Stimulated activated CD8-positive, alpha-beta memory T cell treated with anti-CD3 and anti-CD28 coated beads, Interleukin-12 subunit alpha, Interleukin-12 subunit beta, amount 100 ng/mL, for 4 hours (primary cell): ENCODE measurements at regions not wholly inside any gene's neighbourhood (a gene's known extent, or its start where the extent isn't known, plus 50 kb on each side); places are given as distances from the start of the nearest gene placed in this dataset.

Experiments used
- DNase-seq: peaks from one replicate; pipeline ENCODE4 v3.0.0-alpha.2; 2020; ENCODE audit warnings: low read depth

GRCh38 chr3:59339818-59340217 lies 290.0 kb upstream of the CFAP20DC start:
- no peak for DNase-seq

- no peak for DNase-seq
These were observed 289.1 kb upstream of the CFAP20DC start for GRCh38 chr3:59338934-59339333.

GRCh38 chr3:59335338-59335737 lies 285.5 kb upstream of the CFAP20DC start:
- no peak for DNase-seq

GRCh38 chr3:59334585-59334984 lies 284.8 kb upstream of the CFAP20DC start:
- no peak for DNase-seq

- no peak for DNase-seq
These were observed 277.6 kb upstream of the CFAP20DC start for GRCh38 chr3:59327376-59327808.

- no peak for DNase-seq
These were observed 276.6 kb upstream of the CFAP20DC start for GRCh38 chr3:59326246-59327024.

GRCh38 chr3:59321881-59322540 lies 272.2 kb upstream of the CFAP20DC start:
- no peak for DNase-seq

GRCh38 chr3:59320080-59320479 lies 270.3 kb upstream of the CFAP20DC start:
- no peak for DNase-seq

DNA sequence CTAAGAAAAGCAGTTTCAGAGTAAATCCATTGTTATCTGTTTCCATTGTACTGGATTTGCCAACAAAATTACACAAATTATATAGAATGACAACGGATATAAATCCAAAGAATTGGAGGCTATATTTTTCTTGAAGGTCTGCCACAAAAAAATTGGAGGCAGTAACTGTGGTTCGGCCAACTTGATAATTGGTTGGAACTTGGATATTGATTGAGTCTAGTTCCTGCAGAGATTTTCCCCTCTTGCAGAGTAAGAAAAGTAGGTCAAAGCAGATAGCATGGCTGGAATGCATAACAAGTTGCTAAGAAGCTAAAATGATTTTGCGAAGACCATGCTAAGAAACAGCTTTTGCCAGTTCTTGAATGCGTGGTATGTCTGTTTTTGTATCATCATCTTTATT lies 269.6 kb upstream of the CFAP20DC start:
- DNase-seq, result no peak

- DNase-seq, result no peak
These were observed 269.1 kb upstream of the CFAP20DC start for GRCh38 chr3:59318881-59319280.

DNA sequence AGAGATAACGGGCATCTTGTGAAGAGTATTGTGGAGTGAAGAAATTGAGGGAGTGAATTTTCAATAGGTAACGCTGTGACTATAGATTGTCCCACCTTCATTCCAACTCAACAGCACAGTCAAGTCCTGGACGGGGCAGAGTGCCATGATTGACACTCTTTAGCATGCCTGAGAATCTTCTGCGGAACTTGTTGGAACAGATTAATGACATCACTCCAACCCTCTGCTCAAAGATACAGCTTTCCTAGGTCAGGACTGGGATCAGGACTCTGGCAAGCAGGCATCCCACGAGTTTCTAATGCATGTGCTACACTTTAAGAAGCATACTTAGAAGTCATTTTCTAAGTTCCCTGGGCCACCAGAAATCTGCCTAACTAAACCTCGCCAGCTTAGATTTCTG lies 267.6 kb upstream of the CFAP20DC start:
- DNase-seq, result no peak

DNA sequence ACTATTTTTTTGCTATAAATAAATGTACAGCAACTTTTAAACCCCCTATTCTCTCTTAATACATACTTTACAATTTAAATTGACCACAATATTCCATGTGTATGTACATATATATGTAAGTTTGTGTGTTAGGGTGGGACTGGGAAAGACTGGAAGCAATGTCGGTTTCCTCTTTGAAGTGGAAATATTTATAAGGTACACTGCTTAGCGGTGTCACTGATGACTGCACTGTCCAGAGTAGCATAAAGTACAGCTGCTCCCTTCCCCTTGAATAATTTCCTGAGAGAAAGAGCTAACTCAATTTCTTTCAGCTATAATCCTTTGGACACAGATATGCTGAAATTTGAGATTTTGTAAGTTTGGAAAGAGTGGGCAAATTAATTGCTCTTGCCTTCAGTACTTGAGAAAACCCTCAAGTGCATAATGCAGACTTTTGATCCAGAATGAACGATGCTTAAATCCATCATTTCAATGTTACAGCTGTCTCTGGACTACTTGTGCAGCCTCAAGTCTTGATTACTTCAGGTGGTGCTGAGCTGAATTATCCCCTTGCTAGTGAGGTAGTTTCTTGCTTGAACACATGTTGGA lies 267.0 kb upstream of the CFAP20DC start:
- no peak for DNase-seq

- DNase-seq, result peak; percentile 1
These were observed 263.5 kb upstream of the CFAP20DC start for GRCh38 chr3:59313365-59313764.

GRCh38 chr3:59311231-59311630 lies 261.4 kb upstream of the CFAP20DC start:
- DNase-seq, result no peak

GRCh38 chr3:59310736-59311135 lies 260.9 kb upstream of the CFAP20DC start:
- no peak for DNase-seq

DNA sequence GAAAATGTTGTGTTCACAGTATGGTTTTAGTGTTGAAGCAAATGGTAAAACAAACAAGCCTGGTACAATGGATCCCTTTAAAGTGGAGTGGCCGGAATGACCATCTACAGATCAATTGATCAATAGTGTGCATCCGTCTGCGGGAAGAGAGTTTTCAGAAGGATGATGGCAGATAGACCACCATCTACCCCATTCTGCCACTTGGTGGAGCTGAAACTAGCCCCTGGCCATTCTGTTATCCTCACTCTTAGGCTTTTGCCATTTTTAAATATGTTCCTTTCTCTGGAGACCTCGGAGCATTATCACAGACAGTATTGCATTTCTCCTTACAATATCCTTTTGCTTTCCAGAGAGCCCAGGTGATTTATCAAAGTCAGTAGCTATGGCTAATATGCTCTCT lies 258.9 kb upstream of the CFAP20DC start:
- DNase-seq, result no peak

DNA sequence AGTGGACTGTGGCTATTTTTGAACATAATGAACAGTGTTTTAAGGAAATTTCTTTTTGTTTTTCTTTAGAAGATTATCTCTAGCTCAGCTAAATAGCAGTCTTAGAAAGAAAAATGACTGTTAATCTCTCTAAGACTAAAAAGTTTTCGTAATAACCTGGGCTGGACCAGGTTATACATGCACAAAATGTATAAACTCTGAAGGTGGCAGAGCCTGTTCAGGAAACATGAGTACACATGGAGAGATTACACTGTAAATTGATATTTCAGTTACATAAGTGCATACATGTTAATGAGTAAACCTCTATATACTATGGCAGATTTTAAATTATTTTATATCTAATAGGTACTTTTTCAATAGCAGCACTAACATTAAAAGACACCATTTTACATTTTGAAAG lies 258.2 kb upstream of the CFAP20DC start:
- no peak for DNase-seq

DNA sequence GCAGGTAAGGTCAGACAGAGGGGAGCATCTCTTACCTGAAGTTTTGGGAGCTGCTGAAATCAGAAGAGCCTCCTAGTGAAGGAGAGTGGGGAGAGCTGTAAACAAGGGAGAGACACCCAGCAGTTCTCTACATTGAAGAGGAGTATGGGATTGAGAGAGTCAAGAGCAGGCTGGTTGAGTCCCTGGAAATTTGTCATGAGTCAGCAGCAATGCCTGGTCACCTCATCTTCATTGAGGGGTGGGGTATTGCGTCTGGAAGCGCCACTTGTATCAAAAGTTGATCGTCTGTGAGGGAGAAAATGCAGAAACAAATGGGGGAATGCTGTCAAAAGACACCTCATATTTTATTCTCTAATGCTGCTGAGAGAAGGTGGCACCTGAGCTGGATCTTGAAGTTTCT lies 256.6 kb upstream of the CFAP20DC start:
- no peak for DNase-seq

DNA sequence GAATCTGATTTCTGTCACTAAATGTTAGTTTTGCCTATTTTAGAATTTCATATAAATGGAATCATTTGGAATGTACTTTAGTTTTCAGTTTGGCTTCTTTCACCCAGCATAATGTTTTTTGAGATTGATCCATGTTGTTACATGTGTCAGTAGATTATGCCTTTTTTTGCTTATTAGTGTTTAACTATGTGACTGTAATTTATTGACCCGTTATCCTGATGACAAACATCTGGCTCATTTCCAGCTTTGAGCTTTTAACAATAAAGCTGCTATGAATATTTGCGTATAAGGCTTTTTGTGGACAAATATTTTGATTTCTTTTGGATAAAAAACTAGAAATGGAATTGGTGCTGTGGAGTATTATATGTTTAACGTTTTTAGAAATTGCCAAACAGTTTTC lies 254.5 kb upstream of the CFAP20DC start:
- DNase-seq, result no peak

DNA sequence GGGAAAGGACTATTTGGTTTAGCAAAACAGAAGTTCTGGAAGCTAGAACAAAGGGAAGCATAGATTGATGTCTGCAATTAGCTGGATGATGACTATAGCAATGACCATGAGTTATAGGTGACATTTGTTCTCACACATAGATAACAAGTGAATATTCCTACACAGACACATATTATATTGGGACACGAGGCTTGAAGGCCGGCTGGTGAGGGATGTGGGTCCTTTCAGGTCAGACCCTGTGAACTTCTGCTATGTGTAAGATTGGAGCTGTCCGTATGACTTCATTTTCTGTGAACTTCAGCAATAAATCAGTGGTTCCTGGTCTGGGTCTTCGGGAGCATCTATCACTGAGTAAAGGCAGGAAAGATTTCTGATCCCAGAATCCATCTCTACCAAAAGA lies 253.6 kb upstream of the CFAP20DC start:
- no peak for DNase-seq

DNA sequence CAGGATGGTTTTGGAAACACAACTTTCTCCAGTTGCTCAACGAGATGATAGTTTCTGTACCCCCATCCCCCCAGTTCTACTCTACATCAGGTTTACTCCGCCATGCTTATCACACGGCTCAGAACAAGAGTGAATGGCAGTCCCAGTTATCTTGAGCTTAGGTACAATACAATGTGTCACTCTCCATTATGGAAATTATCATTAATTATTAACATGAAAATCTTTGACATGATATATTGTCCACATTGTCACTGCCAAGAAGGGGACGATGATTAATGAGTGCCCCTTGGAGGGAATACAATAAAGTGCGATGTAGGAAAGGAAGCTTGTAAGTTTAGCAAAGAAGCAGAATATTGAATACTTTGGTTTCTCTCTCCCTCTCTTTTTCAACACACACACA lies 252.6 kb upstream of the CFAP20DC start:
- DNase-seq, result no peak

- no peak for DNase-seq
These were observed 250.9 kb upstream of the CFAP20DC start for GRCh38 chr3:59300733-59301132.

DNA sequence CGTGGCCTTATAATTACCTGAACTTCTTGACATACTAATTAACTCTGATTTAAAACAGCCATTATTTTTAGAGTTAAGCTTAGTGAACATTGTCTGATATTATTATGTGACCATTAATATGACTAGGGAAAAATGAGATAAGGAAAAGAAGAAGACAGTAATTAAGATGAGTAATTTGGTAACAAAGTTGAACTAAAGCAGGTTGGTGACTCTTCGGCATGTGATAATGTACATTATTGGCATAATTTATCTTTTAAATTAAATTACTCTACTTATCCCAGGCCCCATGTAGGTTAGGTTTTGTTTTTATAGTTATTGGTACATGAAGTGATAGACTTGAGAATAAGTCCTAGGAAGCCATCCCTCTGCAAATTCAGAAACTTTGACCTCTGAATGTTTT lies 249.7 kb upstream of the CFAP20DC start:
- DNase-seq, result no peak
